HAP-1 (cell line): ENCODE measurements at regions not wholly inside any gene's neighbourhood (a gene's known extent, or its start where the extent isn't known, plus 50 kb on each side); places are given as distances from the start of the nearest gene placed in this dataset.
"Not testable (repeated sequence)": the region's sequence is repeated elsewhere in the genome, so short reads cannot be mapped to it uniquely, and the experiment has no call there.

Experiments
- DNase-seq, 2 experiments: peaks; one replicate each; pipeline ENCODE4 v3.0.0-alpha.2; 2016 to 2020; ENCODE audit warnings: low spot score in 2 of 2
- H3K27me3 ChIP-seq: fragments of 250-450 bp; sonication (Bioruptor Pico); 2 replicates; pipeline ENCODE4 v1.5.1; 2020; ENCODE audit warnings: low read depth, mild to moderate bottlenecking, moderate library complexity
- H3K36me3 ChIP-seq: fragments of 250-450 bp; sonication (Bioruptor Pico); replicated peaks from 2 replicates; pipeline ENCODE4 v1.5.1; 2020; ENCODE audit warnings: mild to moderate bottlenecking
- H3K4me1 ChIP-seq: fragments of 250-450 bp; sonication (Bioruptor Pico); 2 replicates; pipeline ENCODE4 v1.5.1; 2020; ENCODE audit warnings: mild to moderate bottlenecking
- H3K4me3 ChIP-seq: fragments of 250-450 bp; sonication (Bioruptor Pico); 2 replicates; pipeline ENCODE4 v1.5.1; 2020; ENCODE audit warnings: mild to moderate bottlenecking, moderate library complexity
- H3K9me3 ChIP-seq: fragments of 250-450 bp; sonication (Bioruptor Pico); 2 replicates; pipeline ENCODE4 v1.5.1; 2020; ENCODE audit warnings: mild to moderate bottlenecking, moderate library complexity
- in situ Hi-C: fragments of 300-500 bp; cut with MboI; formaldehyde crosslinking; loops from 3 replicates; pipeline ENCODE4 v1.14.3; 2020; ENCODE audit warnings: low sequenced_read_pairs, inconsistent platforms, mixed read lengths

GRCh38 chr6:81380718-81381338, 371.7 kb downstream of the TENT5A start:
- no peak for DNase-seq
- Histone ChIP-seq H3K4me1 (no peaks in the 10 kb centered on the region), H3K4me3 (no peak overlapping the region), H3K9me3 (no peaks in the 10 kb centered on the region), H3K36me3 (no peaks in the 10 kb centered on the region), H3K27me3 (no peaks in the 10 kb centered on the region)
- in situ Hi-C loops, result no loop called here

- no peaks in the 10 kb centered on the region for H3K4me1 ChIP-seq
- H3K36me3 ChIP-seq, result no peaks in the 10 kb centered on the region
- no peak for DNase-seq
- in situ Hi-C loops, result no loop called here
- no peaks in the 10 kb centered on the region for H3K9me3 ChIP-seq
- H3K27me3 ChIP-seq, result no peaks in the 10 kb centered on the region
- H3K4me3 ChIP-seq, result no peak overlapping the region
These were observed 375.7 kb downstream of the TENT5A start for GRCh38 chr6:81376745-81377144.

DNA sequence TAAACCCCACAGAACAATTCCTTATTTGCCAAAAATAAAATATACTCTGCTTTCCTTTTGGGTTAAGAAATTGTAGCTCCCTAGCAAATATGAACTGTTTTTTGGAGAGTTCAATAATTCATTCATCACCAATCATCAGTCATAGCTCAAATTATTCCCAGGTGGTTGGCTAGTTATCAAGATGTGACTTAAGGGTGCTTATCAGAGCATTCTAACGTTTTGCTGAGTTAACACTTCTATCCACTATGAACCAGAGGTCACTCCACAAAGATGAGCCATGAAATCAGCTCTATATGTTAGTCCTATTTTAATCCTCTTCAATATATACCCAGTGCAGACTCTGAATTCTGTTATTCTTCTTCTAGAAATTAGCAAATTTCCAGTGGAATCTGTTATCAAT, 379.1 kb downstream of the TENT5A start:
- no peaks in the 10 kb centered on the region for H3K4me1 ChIP-seq
- no peaks in the 10 kb centered on the region for H3K27me3 ChIP-seq
- no peak overlapping the region for H3K4me3 ChIP-seq
- no peaks in the 10 kb centered on the region for H3K36me3 ChIP-seq
- DNase-seq, result no peak
- no peaks in the 10 kb centered on the region for H3K9me3 ChIP-seq
- in situ Hi-C loops, result no loop called here

GRCh38 chr6:81371930-81372329, 380.6 kb downstream of the TENT5A start:
- Histone ChIP-seq H3K9me3 (no peaks in the 10 kb centered on the region), H3K4me1 (no peaks in the 10 kb centered on the region), H3K4me3 (no peak overlapping the region), H3K36me3 (no peaks in the 10 kb centered on the region), H3K27me3 (no peaks in the 10 kb centered on the region)
- DNase-seq, result no peak
- in situ Hi-C loops, result no loop called here

DNA sequence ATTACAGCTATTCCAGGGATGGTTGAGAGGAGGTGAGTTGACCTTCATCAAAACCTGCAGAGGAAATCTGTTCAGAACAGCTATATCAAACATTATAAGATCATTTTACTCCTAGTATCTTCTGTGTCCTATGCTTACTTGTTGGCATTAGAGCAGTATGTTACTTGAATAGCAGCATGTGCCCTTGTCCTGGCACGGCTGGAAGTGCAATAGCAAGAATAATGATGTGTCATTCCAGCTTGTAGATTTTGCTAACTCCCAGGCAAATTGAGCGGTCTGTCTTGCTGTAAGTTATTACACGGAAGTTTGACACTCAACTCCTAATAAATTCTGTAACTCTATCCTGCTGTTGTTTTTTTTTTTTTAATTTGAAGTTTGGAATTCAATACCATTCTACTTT, 385.5 kb downstream of the TENT5A start:
- H3K9me3 ChIP-seq, result no peaks in the 10 kb centered on the region
- no peak for DNase-seq
- H3K4me1 ChIP-seq, result no peaks in the 10 kb centered on the region
- no peaks in the 10 kb centered on the region for H3K36me3 ChIP-seq
- in situ Hi-C loops, result no loop called here
- no peak overlapping the region for H3K4me3 ChIP-seq
- H3K27me3 ChIP-seq, result no peaks in the 10 kb centered on the region

DNA sequence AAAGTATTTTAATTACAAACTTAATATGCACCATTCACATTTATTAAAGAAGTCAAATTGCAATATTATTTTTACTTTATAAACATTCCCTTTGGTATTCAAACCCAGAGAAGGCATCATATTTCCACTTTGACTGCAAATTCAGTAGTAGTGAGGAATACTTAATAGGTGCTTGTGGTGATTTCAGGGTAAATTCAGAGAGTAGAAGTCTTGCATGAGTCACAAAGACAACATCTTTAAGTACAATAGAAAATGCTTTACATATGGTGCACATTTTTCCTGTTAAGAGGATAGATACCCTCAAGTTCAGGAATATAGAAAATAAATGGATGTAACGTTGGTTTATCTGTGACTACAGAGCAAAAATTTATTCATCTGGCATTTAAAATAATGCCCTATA, 390.2 kb downstream of the TENT5A start:
- Histone ChIP-seq H3K4me1 (no peaks in the 10 kb centered on the region), H3K4me3 (no peak overlapping the region), H3K36me3 (no peaks in the 10 kb centered on the region), H3K27me3 (no peaks in the 10 kb centered on the region), H3K9me3 (no peaks in the 10 kb centered on the region)
- DNase-seq, result no peak
- in situ Hi-C loops, result no loop called here

DNA sequence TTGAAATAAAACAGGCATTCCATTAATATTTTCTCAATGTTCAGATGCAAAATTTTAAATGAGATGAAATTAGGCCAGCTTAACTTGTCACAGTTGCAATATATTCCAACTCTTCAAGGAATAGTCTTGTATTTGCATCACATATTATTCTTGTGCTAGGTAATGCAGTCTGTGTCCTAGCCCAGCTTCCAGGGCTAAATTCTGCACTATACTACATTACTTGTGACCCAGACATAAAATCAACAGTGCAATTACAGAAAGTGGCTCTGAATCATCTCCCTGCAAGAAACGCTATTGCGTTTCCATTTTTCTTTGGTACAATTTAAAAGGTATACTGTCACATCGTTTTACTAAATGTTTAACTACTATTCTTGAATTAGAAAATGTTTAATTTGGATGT, 399.2 kb downstream of the TENT5A start:
- in situ Hi-C loops, result no loop called here
- Histone ChIP-seq H3K4me1 (no peaks in the 10 kb centered on the region), H3K4me3 (no peak overlapping the region), H3K9me3 (no peaks in the 10 kb centered on the region), H3K27me3 (no peaks in the 10 kb centered on the region), H3K36me3 (no peaks in the 10 kb centered on the region)
- DNase-seq, result no peak

DNA sequence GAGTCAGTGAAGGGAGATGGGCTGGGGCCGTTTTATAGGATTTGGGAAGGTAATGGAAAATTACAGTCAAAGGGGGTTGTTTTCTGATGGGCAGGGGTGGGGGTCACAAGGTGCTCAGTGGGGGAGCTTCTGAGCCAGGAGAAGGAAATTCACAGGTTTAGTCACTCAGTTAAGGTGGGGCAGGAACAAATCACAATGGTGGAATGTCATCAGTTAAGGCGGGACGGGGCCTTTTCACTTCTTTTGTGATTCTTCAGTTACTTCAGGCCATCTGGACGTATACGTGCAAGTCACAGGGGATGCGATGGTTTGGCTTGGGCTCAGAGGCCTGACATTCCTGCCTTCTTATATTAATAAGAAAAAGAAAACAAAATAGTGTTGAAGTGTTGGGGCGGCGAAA, 408.5 kb downstream of the TENT5A start:
- in situ Hi-C loops, H3K4me1 ChIP-seq, H3K9me3 ChIP-seq, H3K4me3 ChIP-seq, H3K36me3 ChIP-seq, H3K27me3 ChIP-seq, DNase-seq: not testable (repeated sequence)

- H3K36me3 ChIP-seq, result no peaks in the 10 kb centered on the region
- no peak overlapping the region for H3K4me3 ChIP-seq
- no peak for DNase-seq
- no peaks in the 10 kb centered on the region for H3K9me3 ChIP-seq
- in situ Hi-C loops, result no loop called here
- H3K27me3 ChIP-seq, result no peaks in the 10 kb centered on the region
- no peaks in the 10 kb centered on the region for H3K4me1 ChIP-seq
These were observed 411.5 kb downstream of the TENT5A start for GRCh38 chr6:81340946-81341345.

- H3K9me3 ChIP-seq, result no peaks in the 10 kb centered on the region
- in situ Hi-C loops, result no loop called here
- no peak overlapping the region for H3K4me3 ChIP-seq
- H3K27me3 ChIP-seq, result no peaks in the 10 kb centered on the region
- H3K36me3 ChIP-seq, result no peaks in the 10 kb centered on the region
- H3K4me1 ChIP-seq, result no peaks in the 10 kb centered on the region
- no peak for DNase-seq
These were observed 421.0 kb downstream of the TENT5A start for GRCh38 chr6:81331526-81331925.

DNA sequence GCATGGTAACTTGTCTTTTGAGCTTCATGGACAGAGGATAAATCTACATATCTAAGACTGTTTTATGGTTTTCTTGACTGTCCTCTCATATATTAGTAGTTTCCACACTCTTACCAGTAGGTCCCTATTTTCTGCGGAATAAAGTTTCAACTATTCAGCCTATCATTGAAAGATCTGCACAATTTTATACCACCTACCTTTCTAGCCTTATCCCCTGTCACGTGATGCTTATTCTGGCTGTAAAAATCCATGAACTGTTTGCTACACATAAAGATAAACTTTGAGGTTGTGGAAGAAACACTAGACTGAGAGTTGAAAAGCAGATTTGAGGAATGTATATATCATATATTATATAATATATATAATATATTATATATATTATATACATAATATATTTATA, 423.8 kb downstream of the TENT5A start:
- DNase-seq, result no peak
- H3K4me1 ChIP-seq, result no peaks in the 10 kb centered on the region
- no peak overlapping the region for H3K4me3 ChIP-seq
- no peaks in the 10 kb centered on the region for H3K27me3 ChIP-seq
- H3K9me3 ChIP-seq, result no peaks in the 10 kb centered on the region
- in situ Hi-C loops, result no loop called here
- H3K36me3 ChIP-seq, result no peaks in the 10 kb centered on the region

- in situ Hi-C loops, result no loop called here
- H3K4me1 ChIP-seq, result no peaks in the 10 kb centered on the region
- H3K4me3 ChIP-seq, result no peak overlapping the region
- H3K27me3 ChIP-seq, result no peaks in the 10 kb centered on the region
- H3K36me3 ChIP-seq, result no peaks in the 10 kb centered on the region
- DNase-seq, result no peak
- H3K9me3 ChIP-seq, result no peaks in the 10 kb centered on the region
These were observed 425.5 kb downstream of the TENT5A start for GRCh38 chr6:81326881-81327561.

DNA sequence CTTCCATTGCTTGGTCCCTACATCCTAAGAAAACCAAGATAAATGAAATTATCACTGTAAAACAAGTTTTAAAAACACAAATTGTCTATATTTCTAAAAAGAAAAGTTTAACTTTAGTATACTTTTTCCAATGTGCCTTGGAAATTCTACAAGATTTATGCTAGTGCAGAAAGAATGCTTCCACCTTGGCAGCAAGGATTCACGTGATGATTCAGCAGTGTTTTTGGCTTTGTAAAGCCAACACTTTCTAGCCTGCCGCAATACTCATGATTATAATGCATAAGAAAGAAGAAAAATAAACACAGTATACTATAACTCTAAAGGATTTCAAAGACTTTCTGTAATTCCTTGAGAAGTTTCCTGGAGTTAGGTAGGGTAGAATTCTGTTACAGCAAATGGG, 442.7 kb downstream of the TENT5A start:
- Histone ChIP-seq H3K4me3 (no peak overlapping the region), H3K4me1 (no peaks in the 10 kb centered on the region), H3K9me3 (no peaks in the 10 kb centered on the region), H3K36me3 (no peaks in the 10 kb centered on the region), H3K27me3 (no peaks in the 10 kb centered on the region)
- DNase-seq, result no peak
- in situ Hi-C loops, result no loop called here

DNA sequence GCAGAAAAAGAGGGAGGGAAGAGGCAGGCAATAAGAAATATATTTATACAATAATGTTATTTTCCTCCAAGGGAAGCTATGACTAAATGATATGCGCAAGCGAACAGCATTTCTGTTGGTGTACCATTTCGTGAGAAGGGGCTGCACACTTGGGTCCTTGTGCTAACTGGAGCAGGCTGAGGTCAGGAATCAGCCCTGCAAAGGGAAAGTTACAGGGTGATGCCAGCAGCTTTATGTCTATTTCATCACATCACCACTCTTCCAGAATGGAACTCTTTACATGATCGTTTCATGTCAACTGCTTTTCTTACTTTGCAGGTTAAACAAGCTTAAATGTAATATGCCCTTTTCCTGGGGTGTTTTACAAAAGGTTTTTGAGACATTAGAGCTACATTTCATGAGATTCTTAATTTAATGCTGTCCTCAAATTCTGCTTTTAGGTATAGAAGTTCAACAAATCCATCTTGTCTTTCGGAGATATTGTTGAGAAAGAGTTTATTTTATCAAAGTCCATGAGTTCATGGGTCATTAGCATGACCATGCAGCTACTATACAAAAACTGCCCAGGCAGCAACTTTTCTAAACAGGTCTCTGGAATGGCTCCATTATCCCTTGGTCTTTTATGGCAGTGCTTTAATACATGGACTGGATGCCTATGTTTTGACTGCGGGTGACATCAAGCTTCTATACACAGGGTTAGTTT, 443.8 kb downstream of the TENT5A start:
- Histone ChIP-seq H3K27me3 (no peaks in the 10 kb centered on the region), H3K36me3 (no peaks in the 10 kb centered on the region), H3K9me3 (no peaks in the 10 kb centered on the region), H3K4me3 (no peak overlapping the region), H3K4me1 (no peaks in the 10 kb centered on the region)
- DNase-seq, result no peak
- in situ Hi-C loops, result no loop called here
